CD4-positive, CD25-positive, alpha-beta regulatory T cell (primary cell): ENCODE measurements at regions not wholly inside any gene's neighbourhood (a gene's known extent, or its start where the extent isn't known, plus 50 kb on each side); places are given as distances from the start of the nearest gene placed in this dataset.
"Not testable (repeated sequence)": the region's sequence is repeated elsewhere in the genome, so short reads cannot be mapped to it uniquely, and the experiment has no call there.

Experiments
- ATAC-seq, 2 donors: fragments of 150-1000 bp; cut with Tn5 transposase; one replicate each; pipeline ENCODE4 v1.10.0; 2021; ENCODE audit warnings: low read depth in 2 of 2, moderate number of reproducible peaks in 2 of 2, moderate library complexity in 1 of 2
- DNase-seq, 3 donors: peaks; one replicate each; pipeline versions ENCODE4 v3.0.0 to v3.0.0-alpha.2; 2012 to 2022; ENCODE audit warnings: mixed read lengths in 1 of 3
- H3K27ac ChIP-seq: one replicate; pipeline ENCODE4 v1.7.0; 2013; ENCODE audit warnings: mild to moderate bottlenecking, low read length; ENCODE audit not compliant: insufficient read depth, poor library complexity, severe bottlenecking
- H3K27me3 ChIP-seq: one replicate; pipeline ENCODE4 v1.7.0; 2013; ENCODE audit warnings: low read length; ENCODE audit not compliant: control insufficient read depth, insufficient read depth
- H3K36me3 ChIP-seq: one replicate; pipeline ENCODE4 v1.7.0; 2013; ENCODE audit warnings: mild to moderate bottlenecking, low read length, moderate library complexity; ENCODE audit not compliant: control insufficient read depth, insufficient read depth
- H3K4me1 ChIP-seq: 2 replicates; pipeline ENCODE4 v1.7.0; 2013; ENCODE audit warnings: mild to moderate bottlenecking, low read length; ENCODE audit not compliant: insufficient read depth, control insufficient read depth, poor library complexity, severe bottlenecking
- H3K4me3 ChIP-seq: one replicate; pipeline ENCODE4 v1.7.0; 2013; ENCODE audit warnings: low read depth, mild to moderate bottlenecking, low read length, moderate library complexity
- H3K9me3 ChIP-seq, 2 experiments: 1 replicate in 1 of 2; 2 replicates in 1 of 2; pipeline ENCODE4 v1.7.0; 2013; ENCODE audit warnings: low read length in 2 of 2, mild to moderate bottlenecking in 1 of 2, moderate library complexity in 1 of 2; ENCODE audit not compliant: control insufficient read depth in 2 of 2
- H3K27ac Mint-ChIP-seq, 3 donors: one replicate each; pipeline ENCODE4 v1.8.0; 2020 to 2022; ENCODE audit warnings: mild to moderate bottlenecking in 3 of 3, mixed read lengths in 3 of 3, moderate library complexity in 2 of 3
- H3K27me3 Mint-ChIP-seq: one replicate; pipeline ENCODE4 v1.8.0; 2022; ENCODE audit warnings: mild to moderate bottlenecking, mixed read lengths
- H3K36me3 Mint-ChIP-seq: one replicate; pipeline ENCODE4 v1.8.0; 2020; ENCODE audit warnings: mixed read lengths
- H3K4me1 Mint-ChIP-seq, 4 donors: one replicate each; pipeline ENCODE4 v1.8.0; 2020 to 2022; ENCODE audit warnings: mixed read lengths in 4 of 4, mild to moderate bottlenecking in 1 of 4
- H3K4me3 Mint-ChIP-seq, 4 donors: one replicate each; pipeline ENCODE4 v1.8.0; 2020 to 2022; ENCODE audit warnings: mild to moderate bottlenecking in 4 of 4, mixed read lengths in 4 of 4, moderate library complexity in 3 of 4
- H3K9me3 Mint-ChIP-seq, 7 donors: one replicate each; pipeline ENCODE4 v1.8.0; 2020 to 2022; ENCODE audit warnings: mixed read lengths in 7 of 7, mild to moderate bottlenecking in 3 of 7, moderate library complexity in 2 of 7

- not testable (repeated sequence) for H3K36me3 ChIP-seq, DNase-seq, H3K4me3 ChIP-seq, H3K27ac Mint-ChIP-seq, H3K36me3 Mint-ChIP-seq, H3K4me3 Mint-ChIP-seq, H3K4me1 Mint-ChIP-seq, H3K4me1 ChIP-seq, ATAC-seq, H3K9me3 ChIP-seq, H3K27me3 Mint-ChIP-seq, H3K27me3 ChIP-seq, H3K27ac ChIP-seq
- H3K9me3 Mint-ChIP-seq: peaks cover 2 to 26% (median 6%) of the 10 kb centered on the region in 7 donors
Measured at GRCh38 chr4:34504731-34505130, 1739.6 kb downstream of the ARAP2 start.

GRCh38 chr4:34506511-34507092, 1737.7 kb downstream of the ARAP2 start:
- H3K27me3 ChIP-seq, H3K4me1 Mint-ChIP-seq, H3K27ac Mint-ChIP-seq, H3K36me3 ChIP-seq, H3K4me1 ChIP-seq, DNase-seq, H3K4me3 Mint-ChIP-seq, H3K27me3 Mint-ChIP-seq, H3K4me3 ChIP-seq, H3K27ac ChIP-seq, ATAC-seq, H3K9me3 ChIP-seq, H3K36me3 Mint-ChIP-seq: not testable (repeated sequence)
- H3K9me3 Mint-ChIP-seq: peaks cover 2 to 23% (median 5%) of the 10 kb centered on the region in 7 donors

- Mint-ChIP-seq H3K36me3 (no peaks in the 10 kb centered on the region), H3K27ac (no peak overlapping the region), H3K9me3 (peaks cover 4 to 37% (median 6%) of the 10 kb centered on the region in 7 donors), H3K27me3 (no peaks in the 10 kb centered on the region), H3K4me1 (no peaks in the 10 kb centered on the region), H3K4me3 (no peak overlapping the region)
- Histone ChIP-seq H3K9me3 (peaks cover 3 to 10% of the 10 kb centered on the region in 2 experiments), H3K4me3 (no peak overlapping the region), H3K27ac (no peak overlapping the region), H3K4me1 (no peaks in the 10 kb centered on the region), H3K27me3 (no peaks in the 10 kb centered on the region), H3K36me3 (no peaks in the 10 kb centered on the region)
- DNase-seq (no peak), ATAC-seq (no peak)
Measured at GRCh38 chr4:34512616-34513015, 1731.7 kb downstream of the ARAP2 start.

GRCh38 chr4:34516524-34516923, 1727.8 kb downstream of the ARAP2 start:
- Mint-ChIP-seq H3K4me3 (no peak overlapping the region), H3K36me3 (no peaks in the 10 kb centered on the region), H3K4me1 (no peaks in the 10 kb centered on the region), H3K27me3 (no peaks in the 10 kb centered on the region), H3K27ac (no peak overlapping the region), H3K9me3 (peaks cover 0 to 28% (median 5%) of the 10 kb centered on the region in 7 donors)
- no peaks in the 10 kb centered on the region for H3K27me3 ChIP-seq
- ATAC-seq (no peak), DNase-seq (no peak)
- peaks cover 3 to 10% of the 10 kb centered on the region in 2 experiments for H3K9me3 ChIP-seq
- H3K27ac ChIP-seq: no peak overlapping the region
- no peaks in the 10 kb centered on the region for H3K4me1 ChIP-seq
- no peak overlapping the region for H3K4me3 ChIP-seq
- no peaks in the 10 kb centered on the region for H3K36me3 ChIP-seq

- Mint-ChIP-seq H3K27ac (no peak overlapping the region), H3K27me3 (no peaks in the 10 kb centered on the region), H3K36me3 (no peaks in the 10 kb centered on the region), H3K4me1 (no peaks in the 10 kb centered on the region), H3K9me3 (peaks cover 0 to 13% (median 2%) of the 10 kb centered on the region in 7 donors), H3K4me3 (no peak overlapping the region)
- Histone ChIP-seq H3K4me1 (no peaks in the 10 kb centered on the region), H3K36me3 (no peaks in the 10 kb centered on the region), H3K9me3 (no peaks in the 10 kb centered on the region), H3K27ac (no peak overlapping the region), H3K27me3 (no peaks in the 10 kb centered on the region), H3K4me3 (no peak overlapping the region)
- ATAC-seq (no peak), DNase-seq (no peak)
Measured at GRCh38 chr4:34534916-34535315, 1709.4 kb downstream of the ARAP2 start.

- no peak for DNase-seq
- Mint-ChIP-seq H3K9me3 (peaks cover 0 to 16% (median 5%) of the 10 kb centered on the region in 7 donors), H3K27ac (no peak overlapping the region), H3K27me3 (no peaks in the 10 kb centered on the region), H3K4me1 (no peaks in the 10 kb centered on the region), H3K36me3 (no peaks in the 10 kb centered on the region), H3K4me3 (no peak overlapping the region)
- no peak for ATAC-seq
- Histone ChIP-seq H3K9me3 (no peaks in the 10 kb centered on the region), H3K4me1 (no peaks in the 10 kb centered on the region), H3K36me3 (no peaks in the 10 kb centered on the region), H3K27ac (no peak overlapping the region), H3K4me3 (no peak overlapping the region), H3K27me3 (no peaks in the 10 kb centered on the region)
Measured at GRCh38 chr4:34566091-34566490, 1678.2 kb downstream of the ARAP2 start.

- Histone ChIP-seq H3K27ac (no peak overlapping the region), H3K9me3 (no peaks in the 10 kb centered on the region), H3K4me3 (no peak overlapping the region), H3K27me3 (no peaks in the 10 kb centered on the region), H3K4me1 (no peaks in the 10 kb centered on the region), H3K36me3 (no peaks in the 10 kb centered on the region)
- Mint-ChIP-seq H3K27ac (no peak overlapping the region), H3K4me1 (no peaks in the 10 kb centered on the region), H3K27me3 (no peaks in the 10 kb centered on the region), H3K36me3 (no peaks in the 10 kb centered on the region), H3K9me3 (peaks cover under 1 to 25% (median 7%) of the 10 kb centered on the region in 7 donors), H3K4me3 (no peak overlapping the region)
- no peak for ATAC-seq
- DNase-seq: no peak
Measured at GRCh38 chr4:34572026-34572425, 1672.3 kb downstream of the ARAP2 start.

- Mint-ChIP-seq H3K9me3 (peaks cover 4 to 18% (median 10%) of the 10 kb centered on the region in 7 donors), H3K4me1 (no peaks in the 10 kb centered on the region), H3K27me3 (no peaks in the 10 kb centered on the region), H3K27ac (no peak overlapping the region), H3K4me3 (no peak overlapping the region), H3K36me3 (no peaks in the 10 kb centered on the region)
- no peak for ATAC-seq
- H3K27me3 ChIP-seq: no peaks in the 10 kb centered on the region
- no peak overlapping the region for H3K4me3 ChIP-seq
- DNase-seq: no peak
- H3K9me3 ChIP-seq: no peaks in the 10 kb centered on the region
- no peaks in the 10 kb centered on the region for H3K4me1 ChIP-seq
- no peaks in the 10 kb centered on the region for H3K36me3 ChIP-seq
- no peak overlapping the region for H3K27ac ChIP-seq
Measured at GRCh38 chr4:34615315-34615714, 1629.0 kb downstream of the ARAP2 start.
